Epithelial cell of proximal tubule (primary cell): ENCODE measurements at regions not wholly inside any gene's neighbourhood (a gene's known extent, or its start where the extent isn't known, plus 50 kb on each side); places are given as distances from the start of the nearest gene placed in this dataset.
"Not testable (repeated sequence)": the region's sequence is repeated elsewhere in the genome, so short reads cannot be mapped to it uniquely, and the experiment has no call there.

ENCODE experiments used
- DNase-seq: peaks from one replicate; pipeline ENCODE4 v3.0.0-alpha.2; 2011; ENCODE audit warnings: low read depth
- H3K4me3 ChIP-seq: 2 replicates; pipeline ENCODE4 v1.5.1; 2011; ENCODE audit warnings: low read depth, mild to moderate bottlenecking, low read length
- TF ChIP-seq, protein P1 (sequence below): conservative IDR thresholded peaks from 2 replicates; pipeline ENCODE4 v1.5.1; 2012; ENCODE audit warnings: low read depth, mild to moderate bottlenecking, low read length

DNA sequence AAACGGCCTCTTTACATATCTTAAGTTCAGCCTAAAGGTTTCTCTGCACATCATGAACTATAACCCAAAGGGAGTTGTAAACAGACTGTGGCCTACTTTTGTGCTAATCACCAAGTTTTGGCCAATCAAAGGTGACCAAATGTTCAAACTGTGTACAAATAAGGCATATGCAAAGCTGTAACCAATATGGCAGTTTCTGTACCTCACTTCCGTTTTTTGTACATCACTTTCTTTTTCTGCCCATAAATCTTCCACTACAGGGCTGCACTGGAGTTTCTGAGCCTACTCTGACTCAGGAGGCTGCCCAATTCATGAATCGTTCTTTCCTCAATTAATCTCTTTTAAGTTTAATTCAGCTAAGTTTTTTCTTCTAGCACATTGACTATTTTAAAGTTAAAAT is 318.7 kb downstream of the SLC7A11 start:
- H3K4me3 ChIP-seq, result no peak overlapping the region
- DNase-seq, result no peak
- TF ChIP-seq, protein P1, sequence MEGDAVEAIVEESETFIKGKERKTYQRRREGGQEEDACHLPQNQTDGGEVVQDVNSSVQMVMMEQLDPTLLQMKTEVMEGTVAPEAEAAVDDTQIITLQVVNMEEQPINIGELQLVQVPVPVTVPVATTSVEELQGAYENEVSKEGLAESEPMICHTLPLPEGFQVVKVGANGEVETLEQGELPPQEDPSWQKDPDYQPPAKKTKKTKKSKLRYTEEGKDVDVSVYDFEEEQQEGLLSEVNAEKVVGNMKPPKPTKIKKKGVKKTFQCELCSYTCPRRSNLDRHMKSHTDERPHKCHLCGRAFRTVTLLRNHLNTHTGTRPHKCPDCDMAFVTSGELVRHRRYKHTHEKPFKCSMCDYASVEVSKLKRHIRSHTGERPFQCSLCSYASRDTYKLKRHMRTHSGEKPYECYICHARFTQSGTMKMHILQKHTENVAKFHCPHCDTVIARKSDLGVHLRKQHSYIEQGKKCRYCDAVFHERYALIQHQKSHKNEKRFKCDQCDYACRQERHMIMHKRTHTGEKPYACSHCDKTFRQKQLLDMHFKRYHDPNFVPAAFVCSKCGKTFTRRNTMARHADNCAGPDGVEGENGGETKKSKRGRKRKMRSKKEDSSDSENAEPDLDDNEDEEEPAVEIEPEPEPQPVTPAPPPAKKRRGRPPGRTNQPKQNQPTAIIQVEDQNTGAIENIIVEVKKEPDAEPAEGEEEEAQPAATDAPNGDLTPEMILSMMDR, result no peak

DNA sequence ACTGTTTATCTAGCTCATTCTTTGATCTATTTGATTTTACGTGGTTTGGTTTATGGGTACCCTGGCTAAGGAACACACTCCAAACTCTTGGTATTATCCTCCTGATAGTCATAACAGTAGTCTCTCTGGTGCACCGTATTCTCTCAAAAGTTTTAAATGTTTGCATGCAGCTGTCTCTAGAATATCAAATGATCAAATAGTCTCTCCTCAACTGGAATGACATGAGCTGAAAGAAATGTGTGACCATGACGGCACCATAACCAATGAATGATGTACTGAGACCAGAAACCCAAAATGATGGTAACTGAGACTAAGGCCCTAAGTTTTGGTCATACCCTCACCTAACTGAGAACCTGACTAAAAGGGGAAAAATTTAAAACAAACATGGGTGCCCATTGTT is 319.4 kb downstream of the SLC7A11 start:
- H3K4me3 ChIP-seq, result no peak overlapping the region
- no peak for DNase-seq
- TF ChIP-seq, protein P1, result no peak

DNA sequence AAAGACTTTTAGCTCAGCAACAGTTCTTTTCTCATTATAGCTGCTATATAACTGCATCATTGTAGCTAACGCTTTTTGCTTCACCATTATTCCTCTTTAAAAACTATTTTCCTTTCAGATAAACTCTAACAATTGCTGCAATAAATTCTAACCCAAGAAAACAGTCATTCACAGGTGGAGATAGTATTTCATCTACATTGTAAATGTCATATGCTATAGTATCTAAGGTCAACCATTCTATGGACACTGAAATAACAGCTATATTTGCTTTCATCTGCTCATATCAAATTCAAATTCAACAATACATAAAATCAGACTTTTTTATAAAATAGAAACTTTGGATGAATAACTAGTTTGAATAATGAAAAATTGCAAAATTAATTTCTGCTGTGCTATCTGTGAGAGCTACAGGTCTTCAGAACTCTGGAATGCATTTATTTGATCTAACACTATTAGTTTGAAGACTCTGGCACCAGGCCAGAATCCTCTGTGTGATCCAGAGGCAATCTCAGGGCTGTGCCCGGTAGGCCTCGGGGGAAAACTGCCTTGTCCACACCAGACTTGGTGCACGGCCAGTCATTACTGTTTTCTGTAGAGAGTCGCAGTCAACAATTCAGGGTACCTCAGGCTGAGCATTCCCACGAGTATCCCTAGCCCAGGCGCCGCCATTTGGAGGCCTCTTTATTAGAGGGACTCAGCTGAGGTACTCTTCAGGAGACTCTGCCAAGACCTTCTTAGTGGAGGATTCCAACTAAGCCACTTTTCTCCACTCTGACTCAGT is 332.4 kb downstream of the SLC7A11 start:
- no peak overlapping the region for H3K4me3 ChIP-seq
- no peak for DNase-seq
- TF ChIP-seq, protein P1, result no peak

DNA sequence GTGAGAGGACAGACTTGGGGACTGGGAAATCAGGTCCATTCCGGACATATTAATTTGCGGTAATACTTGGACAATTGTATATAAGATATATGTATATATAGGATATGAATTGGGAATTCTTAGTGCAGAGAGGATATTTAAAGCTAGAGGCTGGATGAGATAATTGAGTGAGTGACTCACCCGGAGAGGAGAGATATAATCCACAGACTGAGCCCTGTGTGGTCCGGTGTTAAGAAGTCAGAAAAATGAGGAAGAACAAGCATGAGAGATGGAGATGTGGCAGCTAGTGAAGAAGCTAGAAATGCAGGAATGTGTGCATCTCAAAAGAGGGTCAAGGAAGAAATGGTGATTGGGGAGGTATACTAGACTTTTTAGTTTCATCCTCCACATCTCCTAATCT is 336.2 kb downstream of the SLC7A11 start:
- TF ChIP-seq, protein P1, result no peak
- H3K4me3 ChIP-seq, result no peak overlapping the region
- DNase-seq, result no peak

DNA sequence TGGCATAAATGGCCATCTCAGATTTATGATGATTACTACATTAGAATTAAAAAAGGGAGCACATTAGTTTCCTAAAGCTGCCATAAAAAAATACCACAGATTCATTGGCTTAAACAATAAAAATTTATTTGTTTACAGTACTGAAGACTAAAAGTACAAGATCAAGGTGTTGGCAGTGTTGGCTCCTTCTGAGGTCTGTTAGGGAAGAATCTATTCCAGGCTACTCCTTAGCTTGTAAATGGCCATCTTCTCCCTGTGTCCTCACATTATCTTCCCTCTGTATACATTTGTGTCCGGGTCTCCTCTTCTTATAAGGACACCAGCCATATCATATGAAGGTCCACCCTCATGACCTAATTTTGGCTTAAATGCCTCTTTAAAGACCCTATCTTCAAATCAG is 341.0 kb downstream of the SLC7A11 start:
- DNase-seq, result no peak
- TF ChIP-seq, protein P1, result no peak
- no peak overlapping the region for H3K4me3 ChIP-seq

DNA sequence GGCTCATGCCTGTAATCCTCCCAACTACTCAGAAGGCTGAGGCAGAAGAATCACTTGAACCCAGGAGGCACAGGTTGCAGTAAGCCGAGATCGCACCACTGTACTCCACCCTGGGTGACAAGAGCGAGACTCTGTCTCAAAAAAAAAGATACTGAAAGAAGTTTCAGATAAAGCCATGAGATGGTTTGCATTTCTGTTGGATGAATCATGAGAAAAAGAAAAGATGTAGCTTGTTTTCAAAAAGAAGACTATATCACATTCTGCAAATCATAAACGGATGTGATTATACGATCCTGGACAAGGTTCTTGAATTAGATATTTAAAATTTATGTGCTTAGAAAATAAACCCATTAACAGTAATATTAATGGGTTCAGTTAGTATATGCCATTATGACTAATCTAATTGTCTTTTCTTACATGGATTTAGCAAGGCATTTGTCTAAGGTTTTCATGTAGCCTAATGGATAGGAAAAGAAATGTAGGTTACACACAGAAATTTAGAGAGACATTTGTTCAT is 345.9 kb downstream of the SLC7A11 start:
- TF ChIP-seq, protein P1, result no peak
- no peak overlapping the region for H3K4me3 ChIP-seq
- DNase-seq, result no peak

DNA sequence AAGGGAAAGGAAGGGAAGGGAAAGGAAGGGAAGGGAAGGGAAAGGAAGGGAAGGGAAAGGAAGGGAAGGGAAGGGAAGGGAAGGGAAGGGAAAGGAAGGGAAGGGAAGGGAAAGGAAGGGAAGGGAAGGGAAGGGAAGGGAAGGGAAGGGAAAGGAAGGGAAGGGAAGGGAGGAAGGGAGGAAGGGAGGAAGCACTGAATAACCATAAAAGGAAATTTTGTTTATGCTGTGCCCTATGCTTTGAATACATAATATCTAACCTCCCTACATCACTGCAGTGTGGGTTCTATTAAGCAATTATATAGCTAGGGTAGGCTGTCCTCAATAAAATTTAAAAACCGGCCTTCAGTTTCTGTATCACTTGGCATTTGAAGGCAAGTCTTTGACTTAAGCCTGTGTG is 346.6 kb downstream of the SLC7A11 start:
- DNase-seq, H3K4me3 ChIP-seq: not testable (repeated sequence)
